Eye (tissue), 1 donor: ENCODE measurements at regions not wholly inside any gene's neighbourhood (a gene's known extent, or its start where the extent isn't known, plus 50 kb on each side); places are given as distances from the start of the nearest gene placed in this dataset.
"Not testable (repeated sequence)": the region's sequence is repeated elsewhere in the genome, so short reads cannot be mapped to it uniquely, and the experiment has no call there.

Experiments
- DNase-seq: peaks from one replicate; pipeline ENCODE4 v3.0.0-alpha.2; 2015

GRCh38 chr3:178348561-178349217 is 187.5 kb upstream of the KCNMB2 start:
- not testable (repeated sequence) for DNase-seq

- not testable (repeated sequence) for DNase-seq
Observed at GRCh38 chr3:178349218-178349596, 187.0 kb upstream of the KCNMB2 start.

- DNase-seq: no peak
Observed at GRCh38 chr3:178350763-178351162, 185.5 kb upstream of the KCNMB2 start.

- peak; percentile 83 for DNase-seq
Observed at GRCh38 chr3:178352326-178353005, 183.8 kb upstream of the KCNMB2 start.

GRCh38 chr3:178353006-178353694 is 183.1 kb upstream of the KCNMB2 start:
- DNase-seq: peak; percentile 29

GRCh38 chr3:178359728-178360127 is 176.5 kb upstream of the KCNMB2 start:
- no peak for DNase-seq

- DNase-seq: not testable (repeated sequence)
Observed at GRCh38 chr3:178363048-178363447, 173.2 kb upstream of the KCNMB2 start.

GRCh38 chr3:178367817-178368617 is 168.2 kb upstream of the KCNMB2 start:
- no peak for DNase-seq

GRCh38 chr3:178369006-178369405 is 167.2 kb upstream of the KCNMB2 start:
- DNase-seq: no peak

- DNase-seq: no peak
Observed at GRCh38 chr3:178369811-178370210, 166.4 kb upstream of the KCNMB2 start.

- no peak for DNase-seq
Observed at GRCh38 chr3:178370387-178370786, 165.8 kb upstream of the KCNMB2 start.

GRCh38 chr3:178381555-178381954 is 154.7 kb upstream of the KCNMB2 start:
- no peak for DNase-seq

GRCh38 chr3:178381971-178382448 is 154.2 kb upstream of the KCNMB2 start:
- DNase-seq: no peak

GRCh38 chr3:178382449-178383061 is 153.7 kb upstream of the KCNMB2 start:
- DNase-seq: peak; percentile 69

- DNase-seq: peak; percentile 50
Observed at GRCh38 chr3:178384321-178385230, 151.7 kb upstream of the KCNMB2 start.

- DNase-seq: peak; percentile 88
Observed at GRCh38 chr3:178385280-178385952, 150.8 kb upstream of the KCNMB2 start.

GRCh38 chr3:178386401-178386800 is 149.8 kb upstream of the KCNMB2 start:
- no peak for DNase-seq

GRCh38 chr3:178386880-178387279 is 149.4 kb upstream of the KCNMB2 start:
- no peak for DNase-seq

GRCh38 chr3:178388473-178388872 is 147.8 kb upstream of the KCNMB2 start:
- no peak for DNase-seq

GRCh38 chr3:178389258-178389657 is 147.0 kb upstream of the KCNMB2 start:
- no peak for DNase-seq

- DNase-seq: no peak
Observed at GRCh38 chr3:178392511-178392926, 143.7 kb upstream of the KCNMB2 start.
